ENCODE measurements at regions not wholly inside any gene's neighbourhood (a gene's known extent, or its start where the extent isn't known, plus 50 kb on each side); places are given as distances from the start of the nearest gene placed in this dataset.

DNA sequence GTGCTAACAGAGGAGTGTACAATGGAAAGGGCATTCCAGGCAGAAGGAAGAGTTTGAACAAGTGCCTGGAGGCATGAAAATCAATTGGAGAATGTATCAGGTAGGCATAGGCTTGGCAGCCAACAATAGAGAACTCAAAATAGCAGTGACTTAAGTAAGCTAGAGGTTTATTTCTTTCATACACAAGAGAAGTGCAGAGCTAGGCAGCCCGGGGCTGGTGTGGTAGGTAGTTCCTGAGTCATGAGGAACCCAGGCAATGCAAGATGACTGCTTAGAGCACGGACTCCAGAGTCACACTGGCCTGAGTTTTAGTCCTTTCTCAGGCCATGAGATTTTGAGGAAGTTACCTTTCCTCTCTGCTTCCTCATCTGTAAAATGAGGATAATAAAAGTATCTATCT, 74.8 kb upstream of the LRRN2 start:
- H4K8ac ChIP-seq (replicated peaks; ENCODE audit: insufficient read length, low read depth, low read length), result no peak overlapping the region
- Mint-ChIP-seq H3K27ac (no peak overlapping the region), H3K4me1 (peaks cover 9 to 12% of the 10 kb centered on the region in 2 experiments), H3K9me3 (no peaks in the 10 kb centered on the region), H3K27me3 (ENCODE audit: low read depth) (peaks cover 18% of the 10 kb centered on the region), H3K36me3 (ENCODE audit: insufficient read depth in 1 of 3, low read depth in 3 of 3) (peaks cover 0 to 4% (median 0%) of the 10 kb centered on the region in 3 experiments; a peak in 1 of 7 replicates), H3K4me3 (no peak overlapping the region)
- no peak overlapping the region for H2BK5ac ChIP-seq (ENCODE audit: insufficient read length, low read length)
- H3K4me1 ChIP-seq (ENCODE audit: insufficient read depth, low read length), result no peaks in the 10 kb centered on the region
- no peak overlapping the region for H3K4ac ChIP-seq (ENCODE audit: low read depth, low read length)
- H3K23me2 ChIP-seq (ENCODE audit: insufficient read length, low read depth, low read length, poor library complexity, severe bottlenecking), result no peaks in the 10 kb centered on the region
- no CpG with 5 or more reads among the region's 2 CpGs for WGBS (ENCODE audit: extremely low coverage, insufficient read length, low lambda C conversion rate)
- H2AK5ac ChIP-seq (ENCODE audit: insufficient read length, low read length), result no peak overlapping the region
- H2BK12ac ChIP-seq (ENCODE audit: insufficient read length, low read depth, low read length), result no peak overlapping the region
- no peak overlapping the region for H4K91ac ChIP-seq (ENCODE audit: insufficient read length, low read depth, low read length)
- H3K79me1 ChIP-seq (ENCODE audit: insufficient read depth, low read depth, low read length, poor library complexity, severe bottlenecking), result no peaks in the 10 kb centered on the region
- no peak overlapping the region for H3K23ac ChIP-seq (ENCODE audit: insufficient read length, low read depth, low read length)
- TF ChIP-seq, protein P1, sequence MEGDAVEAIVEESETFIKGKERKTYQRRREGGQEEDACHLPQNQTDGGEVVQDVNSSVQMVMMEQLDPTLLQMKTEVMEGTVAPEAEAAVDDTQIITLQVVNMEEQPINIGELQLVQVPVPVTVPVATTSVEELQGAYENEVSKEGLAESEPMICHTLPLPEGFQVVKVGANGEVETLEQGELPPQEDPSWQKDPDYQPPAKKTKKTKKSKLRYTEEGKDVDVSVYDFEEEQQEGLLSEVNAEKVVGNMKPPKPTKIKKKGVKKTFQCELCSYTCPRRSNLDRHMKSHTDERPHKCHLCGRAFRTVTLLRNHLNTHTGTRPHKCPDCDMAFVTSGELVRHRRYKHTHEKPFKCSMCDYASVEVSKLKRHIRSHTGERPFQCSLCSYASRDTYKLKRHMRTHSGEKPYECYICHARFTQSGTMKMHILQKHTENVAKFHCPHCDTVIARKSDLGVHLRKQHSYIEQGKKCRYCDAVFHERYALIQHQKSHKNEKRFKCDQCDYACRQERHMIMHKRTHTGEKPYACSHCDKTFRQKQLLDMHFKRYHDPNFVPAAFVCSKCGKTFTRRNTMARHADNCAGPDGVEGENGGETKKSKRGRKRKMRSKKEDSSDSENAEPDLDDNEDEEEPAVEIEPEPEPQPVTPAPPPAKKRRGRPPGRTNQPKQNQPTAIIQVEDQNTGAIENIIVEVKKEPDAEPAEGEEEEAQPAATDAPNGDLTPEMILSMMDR (conservative IDR thresholded peaks at IDR 0.05), result no peak
- H3T11ph ChIP-seq (ENCODE audit: low read length), result no peak overlapping the region
- H2BK15ac ChIP-seq (ENCODE audit: low read depth, low read length), result no peak overlapping the region
- no peak overlapping the region for H2AFZ ChIP-seq (ENCODE audit: low read length)
- DNase-seq, result no peak
- no peak overlapping the region for H3K56ac ChIP-seq (ENCODE audit: insufficient read length, low read depth, low read length)
- H3K27me3 ChIP-seq (ENCODE audit: insufficient read depth, low read length), result no peaks in the 10 kb centered on the region
- H3K79me2 ChIP-seq (ENCODE audit: insufficient read depth, low read length), result no peaks in the 10 kb centered on the region
- H3K9ac ChIP-seq (ENCODE audit: extremely low read depth, insufficient read length, low read length), result no peak overlapping the region
- H2BK120ac ChIP-seq (ENCODE audit: low read depth, low read length, poor library complexity, severe bottlenecking), result no peak overlapping the region
- H4K5ac ChIP-seq (ENCODE audit: insufficient read length, low read depth, low read length), result no peak overlapping the region
- no peak overlapping the region for H3K14ac ChIP-seq (ENCODE audit: insufficient read depth, low read length)
- H3K9me3 ChIP-seq (ENCODE audit: control insufficient read depth, low read depth, low read length), result no peaks in the 10 kb centered on the region
- H2BK20ac ChIP-seq (ENCODE audit: low read depth, low read length, poor library complexity, severe bottlenecking), result no peak overlapping the region
- H4K20me1 ChIP-seq (ENCODE audit: control insufficient read depth, insufficient read depth, insufficient read length), result no peaks in the 10 kb centered on the region
- no peak overlapping the region for H3K27ac ChIP-seq (ENCODE audit: insufficient read length, low read depth, low read length)
- H3K4me2 ChIP-seq (ENCODE audit: insufficient read depth, insufficient read length, low read length), result no peak overlapping the region
- H3K18ac ChIP-seq (ENCODE audit: insufficient read length, low read depth, low read length), result no peak overlapping the region
